ENCODE measurements at regions not wholly inside any gene's neighbourhood (a gene's known extent, or its start where the extent isn't known, plus 50 kb on each side); places are given as distances from the start of the nearest gene placed in this dataset.

GRCh38 chr13:74569251-74569650 is 435.0 kb upstream of the KLF12 start:
- H3K4me1 ChIP-seq = no peaks in the 10 kb centered on the region
- no peaks in the 10 kb centered on the region for H3K36me3 ChIP-seq
- no peak overlapping the region for H3K27ac ChIP-seq
- intact Hi-C loops (cut with DNase I) = no loop called here
- no peak for DNase-seq (ENCODE audit: extremely low spot score in 2 of 2)
- TF ChIP-seq, protein P1, sequence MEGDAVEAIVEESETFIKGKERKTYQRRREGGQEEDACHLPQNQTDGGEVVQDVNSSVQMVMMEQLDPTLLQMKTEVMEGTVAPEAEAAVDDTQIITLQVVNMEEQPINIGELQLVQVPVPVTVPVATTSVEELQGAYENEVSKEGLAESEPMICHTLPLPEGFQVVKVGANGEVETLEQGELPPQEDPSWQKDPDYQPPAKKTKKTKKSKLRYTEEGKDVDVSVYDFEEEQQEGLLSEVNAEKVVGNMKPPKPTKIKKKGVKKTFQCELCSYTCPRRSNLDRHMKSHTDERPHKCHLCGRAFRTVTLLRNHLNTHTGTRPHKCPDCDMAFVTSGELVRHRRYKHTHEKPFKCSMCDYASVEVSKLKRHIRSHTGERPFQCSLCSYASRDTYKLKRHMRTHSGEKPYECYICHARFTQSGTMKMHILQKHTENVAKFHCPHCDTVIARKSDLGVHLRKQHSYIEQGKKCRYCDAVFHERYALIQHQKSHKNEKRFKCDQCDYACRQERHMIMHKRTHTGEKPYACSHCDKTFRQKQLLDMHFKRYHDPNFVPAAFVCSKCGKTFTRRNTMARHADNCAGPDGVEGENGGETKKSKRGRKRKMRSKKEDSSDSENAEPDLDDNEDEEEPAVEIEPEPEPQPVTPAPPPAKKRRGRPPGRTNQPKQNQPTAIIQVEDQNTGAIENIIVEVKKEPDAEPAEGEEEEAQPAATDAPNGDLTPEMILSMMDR (IDR thresholded peaks at IDR 0.05) = no peak
- TF ChIP-seq POLR2AphosphoS5 (IDR thresholded peaks at IDR 0.05; ENCODE audit: insufficient read depth in 1 of 2, low read depth in 1 of 2) = no peak
- H3K9me3 ChIP-seq = no peaks in the 10 kb centered on the region
- H3K27me3 ChIP-seq = no peaks in the 10 kb centered on the region
- no peak overlapping the region for H3K4me3 ChIP-seq

DNA sequence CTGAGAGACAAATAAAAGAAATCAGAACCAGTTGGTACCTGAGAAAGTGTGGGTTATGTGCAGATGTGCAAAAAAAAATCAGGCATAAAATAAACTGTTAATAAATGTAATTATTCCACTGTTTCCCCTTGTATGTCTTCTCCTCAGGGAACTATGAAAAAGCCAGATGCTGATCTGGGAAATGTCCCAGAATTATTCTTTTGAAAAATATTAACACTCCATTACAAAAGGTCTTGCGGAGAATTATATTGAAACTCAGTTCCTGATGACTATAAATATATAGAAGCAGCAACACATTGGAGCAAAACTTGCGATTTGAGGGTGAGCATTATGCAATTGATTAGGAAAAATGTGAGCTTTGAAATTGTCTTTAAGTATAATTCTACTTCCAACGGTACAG is 433.3 kb upstream of the KLF12 start:
- Histone ChIP-seq H3K36me3 (no peaks in the 10 kb centered on the region), H3K4me3 (no peak overlapping the region), H3K4me1 (no peaks in the 10 kb centered on the region), H3K27ac (no peak overlapping the region), H3K9me3 (no peaks in the 10 kb centered on the region), H3K27me3 (no peaks in the 10 kb centered on the region)
- intact Hi-C loops (cut with DNase I) = no loop called here
- TF ChIP-seq, protein P1 (IDR thresholded peaks at IDR 0.05) = no peak
- no peak for TF ChIP-seq POLR2AphosphoS5 (IDR thresholded peaks at IDR 0.05; ENCODE audit: insufficient read depth in 1 of 2, low read depth in 1 of 2)
- TF ChIP-seq POLR2A (IDR thresholded peaks at IDR 0.05) = no peak
- no peak for DNase-seq (ENCODE audit: extremely low spot score in 2 of 2)

DNA sequence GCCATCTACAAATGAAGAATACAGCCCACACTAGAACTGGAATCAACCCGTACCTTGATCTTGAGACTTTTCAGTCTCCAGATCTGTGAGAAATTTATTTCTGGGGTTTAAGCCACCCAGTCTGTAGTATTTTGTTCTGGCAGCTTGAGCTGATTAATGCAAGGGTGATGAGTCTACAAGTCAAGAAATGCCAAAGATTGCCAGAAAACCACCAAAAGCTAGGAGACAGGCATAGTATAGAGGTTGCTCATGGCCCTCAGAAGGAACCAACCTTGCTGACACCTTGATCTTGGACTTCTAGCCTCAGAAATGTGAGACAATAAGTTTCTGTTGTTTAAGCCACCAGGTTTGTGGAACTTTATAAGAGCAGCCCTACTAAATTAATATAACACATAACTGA is 428.2 kb upstream of the KLF12 start:
- no peak overlapping the region for H3K4me3 ChIP-seq
- H3K27ac ChIP-seq = no peak overlapping the region
- TF ChIP-seq POLR2AphosphoS5 (IDR thresholded peaks at IDR 0.05; ENCODE audit: insufficient read depth in 1 of 2, low read depth in 1 of 2) (no peak), POLR2A (IDR thresholded peaks at IDR 0.05) (no peak)
- TF ChIP-seq, protein P1 (IDR thresholded peaks at IDR 0.05) = no peak
- no peaks in the 10 kb centered on the region for H3K9me3 ChIP-seq
- no peaks in the 10 kb centered on the region for H3K27me3 ChIP-seq
- H3K4me1 ChIP-seq = no peaks in the 10 kb centered on the region
- no peak for DNase-seq (ENCODE audit: extremely low spot score in 2 of 2)
- no peaks in the 10 kb centered on the region for H3K36me3 ChIP-seq
- intact Hi-C loops (cut with DNase I) = no loop called here

GRCh38 chr13:74561155-74561554 is 427.0 kb upstream of the KLF12 start:
- no peak for TF ChIP-seq POLR2AphosphoS5 (IDR thresholded peaks at IDR 0.05; ENCODE audit: insufficient read depth in 1 of 2, low read depth in 1 of 2)
- Histone ChIP-seq H3K36me3 (no peaks in the 10 kb centered on the region), H3K9me3 (no peaks in the 10 kb centered on the region)

GRCh38 chr13:74560325-74560724 is 426.1 kb upstream of the KLF12 start:
- TF ChIP-seq POLR2A (IDR thresholded peaks at IDR 0.05) (no peak), POLR2AphosphoS5 (IDR thresholded peaks at IDR 0.05; ENCODE audit: insufficient read depth in 1 of 2, low read depth in 1 of 2) (no peak)
- TF ChIP-seq, protein P1 (IDR thresholded peaks at IDR 0.05) = no peak
- Histone ChIP-seq H3K4me3 (no peak overlapping the region), H3K27ac (no peak overlapping the region), H3K36me3 (no peaks in the 10 kb centered on the region), H3K27me3 (no peaks in the 10 kb centered on the region), H3K4me1 (no peaks in the 10 kb centered on the region), H3K9me3 (no peaks in the 10 kb centered on the region)
- intact Hi-C loops (cut with DNase I) = no loop called here
- DNase-seq (ENCODE audit: extremely low spot score in 2 of 2) = no peak

More at GRCh38 chr13:74561155-74561554, 427.0 kb upstream of the KLF12 start:
- no peak for DNase-seq (ENCODE audit: extremely low spot score in 2 of 2)
- Histone ChIP-seq H3K27me3 (no peaks in the 10 kb centered on the region), H3K27ac (no peak overlapping the region), H3K4me1 (no peaks in the 10 kb centered on the region), H3K4me3 (no peak overlapping the region)
- intact Hi-C loops (cut with DNase I) = no loop called here

GRCh38 chr13:74557870-74558269 is 423.7 kb upstream of the KLF12 start:
- DNase-seq (ENCODE audit: extremely low spot score in 2 of 2) = no peak
- H3K36me3 ChIP-seq = no peaks in the 10 kb centered on the region
- intact Hi-C loops (cut with DNase I) = no loop called here
- H3K9me3 ChIP-seq = no peaks in the 10 kb centered on the region
- H3K27me3 ChIP-seq = no peaks in the 10 kb centered on the region
- no peak overlapping the region for H3K4me3 ChIP-seq
- no peaks in the 10 kb centered on the region for H3K4me1 ChIP-seq
- TF ChIP-seq POLR2AphosphoS5 (IDR thresholded peaks at IDR 0.05; ENCODE audit: insufficient read depth in 1 of 2, low read depth in 1 of 2) (no peak), POLR2A (IDR thresholded peaks at IDR 0.05) (no peak)
- TF ChIP-seq, protein P1 (IDR thresholded peaks at IDR 0.05) = no peak
- no peak overlapping the region for H3K27ac ChIP-seq
